ENCODE measurements at regions not wholly inside any gene's neighbourhood (a gene's known extent, or its start where the extent isn't known, plus 50 kb on each side); places are given as distances from the start of the nearest gene placed in this dataset.

DNA sequence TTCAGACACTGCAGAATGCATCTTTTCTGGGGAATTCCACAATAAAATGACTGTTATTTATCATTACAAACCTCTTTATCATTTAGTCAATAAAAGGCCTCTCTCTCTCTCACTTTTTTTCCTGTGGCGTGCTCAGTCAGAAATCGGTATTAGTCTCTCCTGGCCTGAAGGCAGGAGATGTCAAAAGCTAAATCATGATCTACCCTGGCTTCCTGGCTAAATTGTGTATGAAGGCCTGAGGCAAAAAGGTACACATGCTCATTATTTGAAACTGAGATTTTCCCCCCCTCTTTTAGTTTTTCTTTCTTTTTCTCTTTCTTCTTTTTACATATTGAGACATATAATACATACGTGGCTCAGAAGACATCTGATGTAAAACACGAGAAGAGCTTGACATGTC lies 375.0 kb upstream of the SLC35B3 start:
- no peak for TF ChIP-seq POLR2A (IDR thresholded peaks at IDR 0.05; ENCODE audit: low read depth, low read length)
- no peak for TF ChIP-seq POLR2AphosphoS5 (IDR thresholded peaks at IDR 0.05; ENCODE audit: insufficient read depth, low read depth, low read length)
